Hematopoietic multipotent progenitor cell treated with erythropoietin and hydrocortisone succinate and interleukin-3 and kit ligand, for 4 days (in vitro differentiated cells): ENCODE measurements at regions not wholly inside any gene's neighbourhood (a gene's known extent, or its start where the extent isn't known, plus 50 kb on each side); places are given as distances from the start of the nearest gene placed in this dataset.

Source experiments
- DNase-seq: peaks from one replicate; pipeline ENCODE4 v3.0.0-alpha.2; 2015

DNA sequence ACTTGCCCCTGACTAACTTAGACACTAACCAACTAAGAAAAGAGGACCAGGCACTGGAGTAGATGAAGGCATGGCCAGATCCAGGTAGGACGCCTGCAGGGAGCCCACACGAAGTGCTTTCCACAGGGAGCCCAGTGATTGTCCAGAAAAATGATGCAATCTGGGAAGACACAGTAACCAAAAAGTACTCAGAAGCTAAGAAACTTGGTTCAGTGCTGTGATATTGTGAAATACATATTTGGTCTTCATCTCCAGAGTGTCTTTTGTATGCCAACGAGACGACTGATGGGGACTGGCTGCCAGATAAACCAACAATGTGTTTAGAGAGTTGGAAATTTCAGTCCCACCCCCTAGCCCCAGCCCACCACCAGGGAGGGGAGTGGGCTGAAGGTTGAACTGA, 135.0 kb downstream of the SP3 start:
- no peak for DNase-seq

DNA sequence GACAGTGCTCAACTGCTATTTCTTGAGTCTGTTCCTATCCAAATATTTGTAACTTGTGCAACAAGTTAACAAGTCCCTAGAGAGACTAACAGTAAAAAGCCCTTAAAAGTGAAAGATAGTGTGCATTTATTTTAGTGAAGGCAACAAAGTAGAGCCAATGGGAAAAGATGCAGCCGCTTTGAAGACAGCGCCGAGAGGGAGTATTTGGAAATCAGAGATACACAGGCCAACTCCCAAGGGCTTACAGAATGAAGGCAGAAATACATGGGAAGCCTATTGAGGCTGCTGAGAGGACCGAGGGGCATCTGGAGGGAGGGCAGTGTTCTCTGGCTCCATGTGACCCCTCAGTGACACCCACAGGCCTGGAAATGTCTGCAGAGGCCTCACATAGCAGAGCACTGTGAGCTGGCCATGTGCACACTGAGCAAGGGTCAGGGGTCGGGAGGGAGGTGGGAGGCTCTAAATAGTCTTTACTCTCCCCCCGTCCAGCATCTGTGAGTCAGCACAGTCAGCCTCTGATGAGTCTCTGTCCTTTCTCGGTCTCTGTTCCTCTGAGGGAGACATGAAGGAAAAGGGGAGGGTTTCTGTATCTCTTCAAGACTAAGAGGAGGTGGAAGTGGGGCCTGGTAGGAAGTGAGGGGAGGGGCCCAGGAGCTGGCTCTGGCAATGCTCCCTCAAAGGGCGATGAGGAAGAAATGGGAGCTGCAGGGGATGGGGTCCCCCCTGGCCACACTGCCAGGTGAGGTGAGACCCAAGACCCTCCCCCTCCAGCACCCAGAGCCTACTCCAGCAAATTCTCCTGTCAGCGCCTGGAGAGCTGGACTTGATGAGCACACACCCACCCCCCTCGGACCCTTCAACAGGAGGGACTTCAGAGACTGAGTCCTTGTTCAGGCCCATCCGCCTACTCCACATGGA, 133.6 kb downstream of the SP3 start:
- no peak for DNase-seq

DNA sequence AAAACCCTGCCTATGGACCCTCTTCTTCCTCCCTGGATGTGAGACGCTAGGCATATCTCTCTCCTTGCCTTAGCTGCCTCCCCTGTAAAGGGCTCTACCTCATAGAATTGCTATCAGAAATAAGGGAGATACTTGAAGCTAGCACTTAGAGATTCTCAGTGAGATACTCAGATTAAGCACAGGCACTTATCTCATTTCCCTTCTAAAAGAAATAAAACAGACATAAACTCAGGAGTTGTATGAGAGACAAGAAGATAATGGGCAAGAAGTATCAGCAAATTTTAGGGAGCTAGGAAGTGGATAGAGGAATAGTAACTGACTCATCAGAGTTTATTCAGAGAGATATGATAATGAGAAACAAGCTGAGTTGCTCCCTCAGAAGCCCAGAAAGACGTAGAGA, 131.0 kb downstream of the SP3 start:
- no peak for DNase-seq

DNA sequence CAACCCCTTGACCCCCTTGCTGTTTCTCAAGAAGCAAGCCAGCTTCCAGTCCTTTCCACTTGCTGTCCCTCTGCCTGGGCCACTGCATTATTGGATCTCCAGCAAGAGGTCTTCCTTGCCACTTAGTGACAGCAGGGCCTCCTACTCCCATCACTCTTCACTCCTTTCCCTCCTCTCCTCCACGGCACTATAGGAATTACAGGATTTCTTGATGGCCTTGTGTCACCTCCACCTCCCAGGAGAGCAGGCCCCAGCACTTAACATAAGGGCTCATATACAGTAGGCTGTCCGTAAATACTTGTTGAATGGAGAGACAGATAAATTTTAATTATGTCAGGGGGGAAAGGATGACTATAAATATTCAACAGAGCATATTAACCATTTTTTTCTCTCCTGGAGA, 129.4 kb downstream of the SP3 start:
- DNase-seq = no peak

DNA sequence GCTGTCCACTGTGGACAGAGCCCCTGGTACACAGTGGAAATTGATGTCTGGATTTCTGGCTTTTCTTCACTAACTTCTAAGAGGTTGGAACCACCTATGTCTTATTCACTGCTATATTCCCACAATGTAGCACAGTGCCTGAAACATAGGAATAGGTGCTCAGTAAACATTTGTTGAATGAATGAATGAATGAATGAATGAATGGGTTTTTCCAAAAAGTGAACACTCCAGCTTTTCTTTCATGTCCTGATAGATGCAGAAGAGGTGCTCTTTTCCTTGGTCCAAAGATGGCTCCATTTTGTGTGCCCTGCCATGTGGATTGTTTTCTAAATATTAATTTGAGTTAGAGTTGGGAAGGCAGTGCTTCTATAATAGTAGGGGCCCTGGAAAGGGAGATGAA, 124.1 kb downstream of the SP3 start:
- DNase-seq = no peak

DNA sequence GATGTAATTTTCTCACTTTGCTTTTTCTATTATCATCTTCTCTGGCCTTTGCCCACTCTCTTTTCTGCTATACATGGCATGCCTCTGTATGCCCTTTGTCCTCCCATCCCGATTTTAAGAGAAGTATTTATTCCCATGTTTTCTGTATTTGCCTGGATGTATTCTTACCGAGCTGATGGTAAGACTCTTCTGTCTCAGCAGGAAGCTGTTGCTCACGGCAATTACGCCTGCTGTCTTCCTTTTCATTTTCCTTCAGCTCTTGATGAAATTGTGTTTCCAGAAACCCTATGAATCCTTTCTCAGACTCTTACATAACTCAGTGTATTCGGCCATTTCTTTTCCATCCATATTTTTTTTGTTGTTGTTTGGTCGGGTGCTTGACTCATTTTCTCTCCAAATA, 121.6 kb downstream of the SP3 start:
- DNase-seq = no peak

DNA sequence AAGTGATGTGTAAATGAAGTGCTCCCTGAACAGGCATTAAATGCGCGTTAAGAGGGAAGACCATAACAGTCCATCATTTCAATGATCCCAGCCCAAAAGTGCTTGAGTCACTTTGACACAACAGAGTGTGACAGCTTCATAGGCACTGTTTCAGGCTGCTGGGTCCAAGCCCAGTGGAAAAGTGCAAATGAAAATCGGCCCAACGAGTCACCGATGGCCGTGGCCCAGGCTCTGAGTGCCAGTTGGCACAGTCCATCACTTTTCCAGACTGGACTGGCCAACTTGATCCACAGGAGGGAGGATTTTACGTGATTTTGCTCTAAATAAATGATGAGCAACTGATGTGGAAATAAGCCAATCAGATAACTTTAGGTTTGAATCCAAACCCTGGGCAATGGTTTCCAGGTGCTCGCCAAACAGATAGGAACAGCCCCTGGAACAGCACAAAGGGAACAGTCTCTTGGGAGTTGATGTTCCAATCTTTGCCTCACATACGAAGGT, 114.0 kb downstream of the SP3 start:
- DNase-seq = no peak

DNA sequence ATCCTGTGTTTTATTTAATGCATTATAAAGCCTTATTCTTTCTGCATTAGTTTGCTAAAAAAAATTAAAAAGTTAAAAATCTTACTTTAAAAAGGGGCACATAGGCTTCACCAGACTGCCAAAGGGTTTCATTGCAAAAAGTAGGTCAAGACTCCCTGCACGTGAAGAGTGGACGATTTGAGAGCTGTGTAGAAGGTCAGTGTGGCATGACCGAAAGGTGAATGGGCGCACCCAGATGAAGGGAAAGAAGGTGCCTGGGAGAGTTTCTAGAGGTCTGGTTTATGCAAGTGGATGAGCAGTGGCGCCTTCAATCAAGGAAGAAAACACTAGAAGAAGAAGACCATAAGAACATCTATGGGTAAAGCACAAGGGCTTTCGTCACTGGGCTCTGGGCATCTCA, 111.0 kb downstream of the SP3 start:
- no peak for DNase-seq

DNA sequence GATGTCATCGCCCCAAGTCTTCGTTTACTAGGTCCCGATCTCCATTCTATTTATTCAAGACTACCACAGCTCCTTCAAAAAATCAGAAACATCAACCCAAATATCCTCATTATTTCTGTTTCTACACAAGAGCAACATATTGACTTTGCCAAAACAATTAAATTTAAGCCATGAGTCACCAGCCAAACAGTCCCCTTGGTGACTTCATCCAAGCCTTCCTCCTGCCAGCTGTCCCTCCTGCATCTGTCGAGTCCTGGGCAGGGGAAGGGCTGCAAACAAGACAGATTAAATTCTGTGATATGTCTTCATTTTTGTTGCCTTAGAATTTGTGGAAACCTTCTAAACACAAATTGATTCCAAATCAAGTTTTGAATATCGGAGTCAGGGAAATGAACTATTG, 110.3 kb downstream of the SP3 start:
- no peak for DNase-seq

DNA sequence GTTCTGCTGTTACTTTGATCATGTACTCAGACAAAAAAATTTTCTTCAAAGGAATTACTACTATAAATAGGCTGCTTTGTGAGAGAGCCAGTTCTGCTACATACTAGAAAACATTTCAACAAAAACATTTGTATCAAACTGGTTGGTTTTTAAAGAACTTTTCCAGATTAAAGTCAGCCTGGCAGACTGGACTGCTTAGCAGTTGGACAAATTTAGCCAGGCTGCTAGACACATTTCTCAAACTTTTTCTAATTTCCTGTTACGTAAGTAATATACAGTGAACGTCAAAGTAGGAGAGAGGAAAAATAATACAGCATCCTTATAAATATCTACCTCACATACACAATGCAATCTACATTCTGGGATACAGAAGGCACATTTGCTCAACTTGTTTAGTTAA, 109.5 kb downstream of the SP3 start:
- DNase-seq = no peak
